GM06990 (cell line): ENCODE measurements at regions not wholly inside any gene's neighbourhood (a gene's known extent, or its start where the extent isn't known, plus 50 kb on each side); places are given as distances from the start of the nearest gene placed in this dataset.
"Not testable (repeated sequence)": the region's sequence is repeated elsewhere in the genome, so short reads cannot be mapped to it uniquely, and the experiment has no call there.

Source experiments
- DNase-seq: peaks from one replicate; pipeline ENCODE4 v3.0.0-alpha.2; 2011; ENCODE audit not compliant: insufficient read length; ENCODE audit errors: extremely low read depth
- H3K27me3 ChIP-seq: replicated peaks from 2 replicates; pipeline ENCODE4 v1.6.0; 2011; ENCODE audit warnings: low read length; ENCODE audit not compliant: control insufficient read depth, insufficient read depth
- H3K36me3 ChIP-seq: 2 replicates; pipeline ENCODE4 v1.5.1; 2011; ENCODE audit warnings: low read length; ENCODE audit not compliant: control insufficient read depth, insufficient read depth
- H3K4me3 ChIP-seq: replicated peaks from 2 replicates; pipeline ENCODE4 v1.5.1; 2011; ENCODE audit warnings: low read depth, mild to moderate bottlenecking, control low read depth, low read length
- CTCF ChIP-seq: IDR thresholded peaks from 2 replicates; pipeline ENCODE4 v1.5.1; 2011; ENCODE audit warnings: low read length, control low read depth, mild to moderate bottlenecking, inconsistent platforms; ENCODE audit not compliant: insufficient read depth, poor library complexity, severe bottlenecking

GRCh38 chr22:17303840-17304779, 65.2 kb upstream of the CECR2 start:
- Histone ChIP-seq H3K4me3 (no peak overlapping the region), H3K36me3 (no peaks in the 10 kb centered on the region), H3K27me3 (no peaks in the 10 kb centered on the region)
- no peak for TF ChIP-seq CTCF
- peak; percentile 62 for DNase-seq

GRCh38 chr22:17303441-17303839, 65.8 kb upstream of the CECR2 start:
- DNase-seq: no peak
- Histone ChIP-seq H3K4me3 (no peak overlapping the region), H3K36me3 (no peaks in the 10 kb centered on the region), H3K27me3 (no peaks in the 10 kb centered on the region)
- no peak for TF ChIP-seq CTCF

- no peak for DNase-seq
- no peaks in the 10 kb centered on the region for H3K27me3 ChIP-seq
- H3K4me3 ChIP-seq: no peak overlapping the region
- H3K36me3 ChIP-seq: no peaks in the 10 kb centered on the region
- TF ChIP-seq CTCF: no peak
Observed at GRCh38 chr22:17302616-17303015, 66.6 kb upstream of the CECR2 start.

- H3K27me3 ChIP-seq: no peaks in the 10 kb centered on the region
- H3K4me3 ChIP-seq: no peak overlapping the region
- no peak for TF ChIP-seq CTCF
- no peak for DNase-seq
- no peaks in the 10 kb centered on the region for H3K36me3 ChIP-seq
Observed at GRCh38 chr22:17300926-17301325, 68.3 kb upstream of the CECR2 start.

GRCh38 chr22:17298805-17299502, 70.3 kb upstream of the CECR2 start:
- not testable (repeated sequence) for H3K27me3 ChIP-seq, H3K36me3 ChIP-seq, H3K4me3 ChIP-seq, DNase-seq

- H3K36me3 ChIP-seq: no peaks in the 10 kb centered on the region
- DNase-seq: no peak
- no peaks in the 10 kb centered on the region for H3K27me3 ChIP-seq
- TF ChIP-seq CTCF: no peak
- no peak overlapping the region for H3K4me3 ChIP-seq
Observed at GRCh38 chr22:17285656-17286055, 66.4 kb upstream of the ADA2 start.
